HUDEP-2 (cell line): ENCODE measurements at regions not wholly inside any gene's neighbourhood (a gene's known extent, or its start where the extent isn't known, plus 50 kb on each side); places are given as distances from the start of the nearest gene placed in this dataset.

ENCODE experiments used
- DNase-seq, 76 experiments: peaks; one replicate each; lab custom pipeline; 2025; ENCODE audit not compliant: unreplicated experiment in 76 of 76; lab: John Stamatoyannopoulos, UW

DNA sequence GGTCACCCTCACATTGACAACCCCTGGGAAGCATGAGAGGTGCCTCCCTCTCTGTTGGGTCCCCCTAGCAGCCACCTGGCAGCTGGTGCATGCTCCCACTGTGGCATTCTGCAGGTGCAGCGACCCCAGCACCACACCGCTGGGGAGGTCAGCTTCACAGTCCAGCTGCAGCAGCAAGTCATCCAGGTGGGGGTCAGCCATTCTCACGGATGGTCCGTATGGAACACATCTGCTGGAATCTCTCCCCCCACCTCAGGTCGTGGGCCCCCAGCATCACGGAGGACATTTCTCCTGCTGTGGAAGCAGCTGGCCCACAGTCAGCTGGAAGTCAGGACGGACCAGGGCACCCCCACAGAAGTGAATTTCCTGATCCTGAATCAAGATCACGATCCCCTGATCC lies 201.3 kb downstream of the COG6 start:
- no peak for DNase-seq

DNA sequence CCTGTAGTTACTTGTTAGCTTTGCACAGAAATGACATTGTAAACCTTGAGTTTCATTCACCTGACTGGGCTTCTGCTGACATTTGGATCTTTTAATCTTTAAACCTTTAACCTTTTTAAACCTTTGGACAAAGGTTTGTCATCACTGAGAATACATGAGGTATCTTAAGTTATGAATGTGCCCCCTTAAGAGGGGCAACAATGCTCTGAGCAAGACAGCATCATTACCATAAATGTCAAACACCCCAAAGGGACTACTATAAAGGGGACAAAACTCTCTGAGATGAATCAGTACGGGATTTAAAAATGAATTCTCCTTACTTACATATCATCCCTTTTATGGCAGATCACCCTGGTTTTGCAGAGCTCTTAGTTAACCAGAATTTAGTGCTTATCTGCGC lies 203.3 kb downstream of the COG6 start:
- DNase-seq: no peak

GRCh38 chr13:39859898-39860297 lies 204.4 kb downstream of the COG6 start:
- DNase-seq: no peak

DNA sequence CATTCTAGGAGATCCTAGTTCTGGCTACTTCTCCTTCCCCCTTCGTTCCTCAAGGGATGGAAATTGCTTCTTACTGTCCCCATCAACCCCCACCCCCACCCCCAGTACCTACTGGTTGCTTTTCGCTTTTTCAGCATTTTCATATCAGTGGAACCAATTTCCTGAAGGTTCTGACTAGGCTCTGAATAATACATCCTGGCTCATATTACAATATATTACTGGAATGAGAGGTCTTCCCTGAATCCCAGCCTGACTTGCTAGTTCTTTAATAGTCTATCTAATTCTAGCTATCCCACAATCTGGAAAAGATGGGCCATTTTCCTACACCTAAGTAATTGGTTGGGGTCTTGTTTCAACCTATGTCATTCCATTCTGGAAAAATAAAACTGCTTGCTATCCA lies 207.4 kb downstream of the COG6 start:
- no peak for DNase-seq

DNA sequence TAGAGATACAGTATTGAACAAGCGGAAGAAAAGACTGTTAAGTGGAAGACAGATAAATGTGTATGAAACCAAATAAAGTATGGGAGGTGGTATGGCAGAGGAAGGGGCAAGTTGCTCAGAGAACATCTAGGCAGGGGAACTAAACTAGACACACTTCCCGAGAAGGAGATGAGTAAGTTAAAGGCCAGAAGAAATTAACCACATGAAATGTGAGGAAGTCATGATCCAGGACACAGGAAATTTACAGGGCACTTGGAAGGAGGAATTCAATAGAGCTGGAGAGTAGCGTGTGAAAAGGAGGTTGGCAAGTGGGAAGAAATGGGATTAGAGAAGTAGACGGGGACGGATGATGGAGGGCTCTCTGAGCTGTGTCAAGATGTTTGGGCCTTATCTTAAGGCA lies 208.8 kb downstream of the COG6 start:
- DNase-seq: no peak

- no peak for DNase-seq
These were observed 211.3 kb downstream of the COG6 start for GRCh38 chr13:39866722-39867121.

DNA sequence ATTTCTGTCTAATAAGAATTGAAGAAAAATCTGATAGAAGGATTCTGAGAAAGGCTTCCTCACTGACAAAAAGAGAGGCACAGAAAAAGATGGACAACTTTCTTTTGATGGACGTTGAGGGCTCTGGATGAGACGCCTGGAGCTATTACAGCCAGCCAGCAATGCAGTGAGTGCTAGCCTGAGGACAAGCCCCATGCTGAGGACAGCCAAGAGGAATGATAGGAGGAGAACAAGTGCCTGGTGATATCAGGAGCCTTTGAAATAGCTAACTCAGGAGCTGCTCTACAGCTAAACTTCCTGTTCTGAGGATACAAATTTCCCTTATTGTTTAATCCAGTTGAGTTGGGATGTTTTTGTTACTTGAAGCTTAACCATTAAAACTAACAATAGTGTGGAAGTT lies 212.3 kb downstream of the COG6 start:
- DNase-seq: no peak

GRCh38 chr13:39870197-39870747 lies 214.8 kb downstream of the COG6 start:
- DNase-seq: no peak

DNA sequence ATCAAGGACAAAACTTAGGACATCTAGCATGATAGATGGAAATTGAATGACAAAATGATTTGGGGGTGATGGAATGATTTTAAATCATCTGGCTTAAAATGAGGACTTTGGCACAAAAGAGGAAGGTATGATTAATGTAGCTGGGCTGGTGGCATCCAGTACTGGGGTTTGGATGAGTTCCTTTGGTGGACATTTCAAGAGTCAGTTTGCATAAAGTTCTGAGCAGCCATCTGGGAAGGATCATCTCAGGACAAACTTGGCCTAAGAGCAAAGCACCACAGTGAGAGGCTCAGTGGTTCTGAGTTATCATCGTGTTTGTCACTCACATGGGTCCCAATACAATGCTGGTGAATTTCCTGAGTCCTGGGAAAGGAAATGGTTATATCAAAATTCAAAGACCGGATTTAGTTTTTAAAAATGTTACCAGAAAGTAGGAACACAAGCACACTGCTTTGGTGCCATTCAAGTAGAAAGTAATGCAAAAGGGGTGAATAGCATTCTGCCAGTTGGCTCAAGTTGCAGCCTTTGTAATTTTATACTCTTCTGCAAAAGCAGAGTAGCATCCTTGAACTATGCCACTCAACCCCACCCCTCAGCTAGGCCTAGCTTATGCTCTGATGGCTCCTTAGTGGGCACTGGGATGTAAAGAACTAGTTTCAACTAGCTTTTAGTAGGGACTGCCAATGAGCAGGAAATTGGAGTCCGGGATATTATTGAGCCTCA lies 219.0 kb downstream of the COG6 start:
- no peak for DNase-seq

DNA sequence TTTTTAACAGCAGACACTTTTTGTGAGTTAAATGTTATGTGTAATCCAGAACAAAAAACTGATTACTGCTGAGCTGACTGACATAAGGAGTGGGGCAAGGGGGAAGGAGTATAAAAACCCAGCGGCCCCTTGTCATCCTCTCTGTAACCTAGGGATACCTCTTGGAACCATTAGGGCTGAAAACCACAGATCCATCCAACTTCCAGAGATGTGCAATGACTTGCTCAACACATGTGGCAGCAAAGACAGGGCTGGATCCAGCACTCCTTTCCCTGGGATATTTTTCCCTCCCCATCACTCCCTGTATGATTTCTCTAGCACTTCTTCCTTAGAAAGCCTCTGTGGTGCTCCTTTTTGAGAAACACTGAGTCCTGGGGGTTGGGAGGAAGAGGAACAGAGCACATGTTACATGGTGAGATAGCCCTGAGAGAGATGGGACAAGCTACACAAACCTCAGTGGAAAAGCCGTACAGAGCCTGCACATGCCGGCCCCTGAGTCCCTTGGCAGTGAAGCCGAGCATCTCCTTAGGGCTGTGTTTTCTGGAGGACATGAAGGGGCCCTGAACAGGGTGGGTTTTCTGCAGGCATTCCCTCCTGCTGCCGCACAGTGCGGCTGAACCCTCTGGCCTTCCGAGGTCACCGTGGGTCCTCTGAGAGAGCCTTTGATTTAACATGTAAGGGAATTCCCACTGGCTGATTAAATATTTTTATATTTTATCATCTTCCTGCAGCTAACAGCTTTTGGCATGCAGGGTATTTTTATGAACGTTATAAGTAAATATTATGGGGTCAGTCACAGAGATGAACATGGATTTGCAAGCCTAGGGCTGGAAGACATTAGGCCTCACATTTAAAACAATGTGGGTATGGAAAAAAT lies 219.9 kb downstream of the COG6 start:
- DNase-seq: no peak

DNA sequence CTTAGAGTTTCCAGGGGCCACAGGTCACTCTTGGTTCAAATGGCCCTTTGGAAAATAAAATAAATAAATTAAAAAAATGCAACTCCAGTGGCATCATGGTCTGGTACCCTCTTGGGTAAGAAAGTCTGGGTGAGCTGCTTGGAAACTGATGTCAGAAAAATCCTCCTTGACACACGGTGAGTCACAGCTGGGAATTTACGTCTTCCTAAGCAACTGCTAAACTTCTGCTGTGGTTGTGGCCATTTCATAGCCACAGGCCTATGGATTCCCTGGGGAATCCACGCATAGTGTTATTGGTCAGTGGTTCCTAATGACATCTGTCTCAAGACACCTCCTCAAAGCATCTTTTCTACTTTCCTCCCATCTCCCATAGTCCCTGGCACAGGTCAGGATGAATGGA lies 220.8 kb downstream of the COG6 start:
- DNase-seq: no peak

- no peak for DNase-seq
These were observed 221.7 kb downstream of the COG6 start for GRCh38 chr13:39877134-39877533.

DNA sequence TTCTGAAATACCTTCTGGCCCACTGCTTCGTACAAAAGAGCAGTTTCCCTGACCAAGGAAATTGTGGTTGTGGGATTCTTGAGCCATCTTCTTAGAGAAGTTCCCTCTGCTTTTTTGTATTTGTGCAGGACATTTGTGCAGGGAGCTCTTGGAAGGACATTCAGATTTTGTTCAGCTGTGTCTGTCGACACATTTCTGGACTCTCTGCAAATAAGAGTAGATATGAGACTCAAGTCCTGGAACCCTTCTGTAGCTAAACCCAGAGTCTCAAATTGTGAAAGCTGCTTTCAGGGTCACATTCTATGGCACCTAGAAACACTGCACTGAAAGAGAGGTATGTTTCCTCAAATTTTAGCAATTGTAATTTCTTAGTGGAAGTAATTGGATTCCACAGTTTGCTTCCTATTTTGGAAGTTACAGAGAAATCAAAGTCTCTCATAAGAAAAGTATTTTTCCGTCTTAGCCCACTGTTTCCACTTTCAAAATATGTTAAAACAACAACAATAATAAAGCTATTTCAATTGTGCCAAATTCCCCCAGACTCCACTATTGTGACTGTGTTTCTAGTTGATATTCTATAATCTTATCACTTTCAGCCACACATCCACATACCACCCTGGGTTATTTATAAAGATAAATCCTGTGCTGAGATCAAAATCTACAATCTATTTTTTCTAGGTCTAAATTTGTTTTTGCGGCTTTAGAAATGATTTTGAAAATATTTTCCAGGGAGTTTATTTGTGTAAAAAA lies 224.0 kb downstream of the COG6 start:
- DNase-seq: no peak

DNA sequence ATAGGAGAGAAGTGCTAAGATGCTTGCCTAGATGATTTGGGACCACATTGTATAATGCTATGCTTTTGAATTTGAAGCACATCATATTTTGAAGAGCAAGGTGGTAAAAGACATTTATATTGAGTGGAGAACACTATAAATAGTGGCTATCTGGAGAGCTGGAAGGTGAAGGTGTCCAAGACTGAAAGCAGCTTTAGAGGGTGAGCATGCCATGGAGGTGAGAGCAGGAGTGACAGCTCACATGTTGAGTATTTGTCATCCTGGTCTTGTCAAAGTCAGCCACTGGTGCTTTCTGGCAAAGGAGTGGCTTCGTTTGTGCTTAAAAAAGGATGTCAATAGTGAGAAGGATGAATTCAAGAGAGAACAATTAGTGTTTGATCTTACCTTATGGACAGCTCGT lies 225.9 kb downstream of the COG6 start:
- no peak for DNase-seq

DNA sequence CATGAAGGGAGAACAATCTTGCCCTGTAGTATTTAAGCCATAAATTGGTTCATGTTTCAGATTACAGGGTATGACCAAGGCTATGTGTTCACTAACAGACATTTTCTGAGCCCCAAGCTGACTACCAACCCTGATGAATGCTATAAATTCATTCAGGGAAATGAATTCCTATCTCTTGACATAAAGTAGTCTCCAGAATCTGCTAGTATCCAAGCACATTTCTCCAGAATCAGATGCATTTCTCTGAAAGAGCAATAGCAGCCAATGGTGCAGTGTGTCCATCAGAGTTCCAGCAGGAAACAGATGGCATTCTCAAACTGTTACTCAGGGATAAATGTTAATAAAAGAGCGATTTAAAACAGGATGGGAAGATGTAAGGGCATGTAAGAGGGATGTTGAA lies 226.4 kb downstream of the COG6 start:
- no peak for DNase-seq

DNA sequence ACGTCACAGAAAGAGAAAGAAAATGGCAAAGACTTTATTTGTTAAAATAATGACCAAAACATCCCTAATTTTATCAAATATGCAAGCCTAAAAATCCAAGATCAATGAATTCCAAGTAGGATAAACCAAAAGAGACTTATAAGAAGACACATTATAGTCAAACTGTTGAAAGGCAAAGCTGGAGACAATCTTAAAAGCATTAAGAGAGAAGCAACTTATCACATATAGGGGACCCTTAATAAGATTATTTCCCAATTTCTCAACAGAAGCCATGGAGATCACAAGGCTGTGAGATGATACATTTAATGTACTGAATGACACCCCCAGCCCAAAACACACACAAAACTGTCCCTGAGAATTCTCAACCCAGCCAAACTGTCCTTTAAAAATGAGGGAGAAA lies 228.7 kb downstream of the COG6 start:
- DNase-seq: no peak

GRCh38 chr13:39886336-39886735 lies 230.9 kb downstream of the COG6 start:
- DNase-seq: no peak

GRCh38 chr13:39887387-39887786 lies 231.9 kb downstream of the COG6 start:
- no peak for DNase-seq

- DNase-seq: no peak
These were observed 233.7 kb downstream of the COG6 start for GRCh38 chr13:39888865-39889810.

- DNase-seq: no peak
These were observed 235.1 kb downstream of the COG6 start for GRCh38 chr13:39890537-39890936.
